Effector memory CD8-positive, alpha-beta T cell (primary cell): ENCODE measurements at regions not wholly inside any gene's neighbourhood (a gene's known extent, or its start where the extent isn't known, plus 50 kb on each side); places are given as distances from the start of the nearest gene placed in this dataset.

Experiments
- ATAC-seq: fragments of 150-1000 bp; cut with Tn5 transposase; replicated peaks from 2 replicates; pipeline ENCODE4 v1.10.0; 2021; ENCODE audit warnings: mild to moderate bottlenecking, moderate library complexity
- DNase-seq, 3 experiments: peaks; one replicate each; pipeline ENCODE4 v3.0.0; 2021
- H3K27ac Mint-ChIP-seq, 2 donors: one replicate each; pipeline ENCODE4 v1.8.0; 2022; ENCODE audit warnings: mild to moderate bottlenecking in 2 of 2, mixed read lengths in 2 of 2, moderate library complexity in 2 of 2
- H3K27me3 Mint-ChIP-seq, 2 donors: one replicate each; pipeline ENCODE4 v1.8.0; 2022; ENCODE audit warnings: mixed read lengths in 2 of 2
- H3K36me3 Mint-ChIP-seq: one replicate; pipeline ENCODE4 v1.8.0; 2022; ENCODE audit warnings: mild to moderate bottlenecking, moderate library complexity, mixed read lengths; ENCODE audit not compliant: insufficient read depth
- H3K4me1 Mint-ChIP-seq, 2 donors: one replicate each; pipeline ENCODE4 v1.8.0; 2022; ENCODE audit warnings: low read depth in 2 of 2, mixed read lengths in 2 of 2
- H3K4me3 Mint-ChIP-seq, 2 donors: one replicate each; pipeline ENCODE4 v1.8.0; 2022; ENCODE audit warnings: mild to moderate bottlenecking in 2 of 2, mixed read lengths in 2 of 2, moderate library complexity in 2 of 2
- H3K9me3 Mint-ChIP-seq, 2 donors: one replicate each; pipeline ENCODE4 v1.8.0; 2022; ENCODE audit warnings: mixed read lengths in 2 of 2

GRCh38 chr18:66731890-66732289, 128.0 kb upstream of the CDH19 start:
- H3K4me1 Mint-ChIP-seq, result no peaks in the 10 kb centered on the region
- no peak overlapping the region for H3K27ac Mint-ChIP-seq
- H3K9me3 Mint-ChIP-seq, result peaks cover 6% of the 10 kb centered on the region in 2 donors
- no peaks in the 10 kb centered on the region for H3K36me3 Mint-ChIP-seq
- no peak for ATAC-seq
- no peak for DNase-seq
- no peaks in the 10 kb centered on the region for H3K27me3 Mint-ChIP-seq
- no peak overlapping the region for H3K4me3 Mint-ChIP-seq

- Mint-ChIP-seq H3K9me3 (peaks cover 0 to 3% of the 10 kb centered on the region in 2 donors), H3K36me3 (no peaks in the 10 kb centered on the region), H3K27ac (no peak overlapping the region), H3K27me3 (no peaks in the 10 kb centered on the region), H3K4me1 (no peaks in the 10 kb centered on the region), H3K4me3 (no peak overlapping the region)
- DNase-seq, result no peak
- no peak for ATAC-seq
These were observed 125.8 kb upstream of the CDH19 start for GRCh38 chr18:66729442-66730239.

GRCh38 chr18:66728951-66729350, 125.1 kb upstream of the CDH19 start:
- ATAC-seq (no peak), DNase-seq (no peak)
- Mint-ChIP-seq H3K27me3 (no peaks in the 10 kb centered on the region), H3K27ac (no peak overlapping the region), H3K9me3 (peaks cover 0 to 2% of the 10 kb centered on the region in 2 donors), H3K4me1 (no peaks in the 10 kb centered on the region), H3K4me3 (no peak overlapping the region), H3K36me3 (no peaks in the 10 kb centered on the region)

GRCh38 chr18:66727991-66728390, 124.1 kb upstream of the CDH19 start:
- H3K4me3 Mint-ChIP-seq, result no peak overlapping the region
- no peaks in the 10 kb centered on the region for H3K36me3 Mint-ChIP-seq
- H3K27me3 Mint-ChIP-seq, result no peaks in the 10 kb centered on the region
- H3K9me3 Mint-ChIP-seq, result peaks cover 0 to 2% of the 10 kb centered on the region in 2 donors
- DNase-seq (no peak), ATAC-seq (no peak)
- H3K4me1 Mint-ChIP-seq, result no peaks in the 10 kb centered on the region
- H3K27ac Mint-ChIP-seq, result no peak overlapping the region

- H3K27me3 Mint-ChIP-seq, result no peaks in the 10 kb centered on the region
- no peak for DNase-seq
- peaks cover 0 to 2% of the 10 kb centered on the region in 2 donors for H3K9me3 Mint-ChIP-seq
- H3K36me3 Mint-ChIP-seq, result no peaks in the 10 kb centered on the region
- H3K27ac Mint-ChIP-seq, result no peak overlapping the region
- H3K4me1 Mint-ChIP-seq, result no peaks in the 10 kb centered on the region
- no peak overlapping the region for H3K4me3 Mint-ChIP-seq
- no peak for ATAC-seq
These were observed 120.9 kb upstream of the CDH19 start for GRCh38 chr18:66724664-66725356.

GRCh38 chr18:66722671-66723070, 118.8 kb upstream of the CDH19 start:
- no peak for DNase-seq
- ATAC-seq, result no peak
- H3K4me3 Mint-ChIP-seq, result no peak overlapping the region
- H3K4me1 Mint-ChIP-seq, result no peaks in the 10 kb centered on the region
- H3K36me3 Mint-ChIP-seq, result no peaks in the 10 kb centered on the region
- peaks cover 0 to 2% of the 10 kb centered on the region in 2 donors for H3K9me3 Mint-ChIP-seq
- no peak overlapping the region for H3K27ac Mint-ChIP-seq
- no peaks in the 10 kb centered on the region for H3K27me3 Mint-ChIP-seq

GRCh38 chr18:66708646-66709045, 104.8 kb upstream of the CDH19 start:
- DNase-seq, result no peak
- Mint-ChIP-seq H3K27ac (no peak overlapping the region), H3K4me1 (no peaks in the 10 kb centered on the region), H3K27me3 (no peaks in the 10 kb centered on the region), H3K9me3 (no peaks in the 10 kb centered on the region), H3K36me3 (no peaks in the 10 kb centered on the region), H3K4me3 (no peak overlapping the region)
- ATAC-seq, result no peak

GRCh38 chr18:66707473-66707872, 103.6 kb upstream of the CDH19 start:
- Mint-ChIP-seq H3K4me3 (no peak overlapping the region), H3K27me3 (no peaks in the 10 kb centered on the region), H3K9me3 (peaks cover 0 to 2% of the 10 kb centered on the region in 2 donors), H3K27ac (no peak overlapping the region), H3K4me1 (no peaks in the 10 kb centered on the region), H3K36me3 (peaks cover 3% of the 10 kb centered on the region)
- no peak for ATAC-seq
- no peak for DNase-seq

- no peak for DNase-seq
- Mint-ChIP-seq H3K4me3 (no peak overlapping the region), H3K36me3 (no peaks in the 10 kb centered on the region), H3K27ac (no peak overlapping the region), H3K27me3 (no peaks in the 10 kb centered on the region), H3K4me1 (no peaks in the 10 kb centered on the region), H3K9me3 (peaks cover 3 to 8% of the 10 kb centered on the region in 2 donors)
- no peak for ATAC-seq
These were observed 91.4 kb upstream of the CDH19 start for GRCh38 chr18:66695281-66695680.

- Mint-ChIP-seq H3K9me3 (peaks cover 3 to 8% of the 10 kb centered on the region in 2 donors), H3K36me3 (no peaks in the 10 kb centered on the region), H3K4me1 (no peaks in the 10 kb centered on the region), H3K4me3 (no peak overlapping the region), H3K27ac (no peak overlapping the region), H3K27me3 (no peaks in the 10 kb centered on the region)
- ATAC-seq (no peak), DNase-seq (no peak)
These were observed 91.0 kb upstream of the CDH19 start for GRCh38 chr18:66694852-66695251.

- Mint-ChIP-seq H3K4me3 (no peak overlapping the region), H3K4me1 (no peaks in the 10 kb centered on the region), H3K27me3 (no peaks in the 10 kb centered on the region), H3K27ac (no peak overlapping the region), H3K36me3 (no peaks in the 10 kb centered on the region), H3K9me3 (no peaks in the 10 kb centered on the region)
- no peak for ATAC-seq
- DNase-seq, result no peak
These were observed 83.7 kb upstream of the CDH19 start for GRCh38 chr18:66687635-66688034.

- Mint-ChIP-seq H3K27ac (no peak overlapping the region), H3K36me3 (no peaks in the 10 kb centered on the region), H3K4me1 (no peaks in the 10 kb centered on the region), H3K4me3 (no peak overlapping the region), H3K27me3 (no peaks in the 10 kb centered on the region), H3K9me3 (peaks cover under 1 to 9% of the 10 kb centered on the region in 2 donors)
- ATAC-seq, result no peak
- DNase-seq, result no peak
These were observed 79.0 kb upstream of the CDH19 start for GRCh38 chr18:66682855-66683322.

GRCh38 chr18:66676699-66677098, 72.8 kb upstream of the CDH19 start:
- Mint-ChIP-seq H3K4me3 (no peak overlapping the region), H3K9me3 (peaks cover 15% of the 10 kb centered on the region in 2 donors), H3K27me3 (no peaks in the 10 kb centered on the region), H3K4me1 (no peaks in the 10 kb centered on the region), H3K27ac (no peak overlapping the region), H3K36me3 (no peaks in the 10 kb centered on the region)
- no peak for DNase-seq
- no peak for ATAC-seq

GRCh38 chr18:66674286-66674685, 70.4 kb upstream of the CDH19 start:
- no peaks in the 10 kb centered on the region for H3K27me3 Mint-ChIP-seq

More at GRCh38 chr18:66674286-66674685, 70.4 kb upstream of the CDH19 start:
- Mint-ChIP-seq H3K9me3 (peaks cover 15 to 26% of the 10 kb centered on the region in 2 donors), H3K4me1 (no peaks in the 10 kb centered on the region), H3K27ac (no peak overlapping the region), H3K36me3 (no peaks in the 10 kb centered on the region), H3K4me3 (no peak overlapping the region)
- no peak for ATAC-seq
- no peak for DNase-seq
